Memory B cell (primary cell): ENCODE measurements at regions not wholly inside any gene's neighbourhood (a gene's known extent, or its start where the extent isn't known, plus 50 kb on each side); places are given as distances from the start of the nearest gene placed in this dataset.
A peak's percentile ranks its signal among the peaks of the same experiment; 100 is the strongest.
"Not testable (repeated sequence)": the region's sequence is repeated elsewhere in the genome, so short reads cannot be mapped to it uniquely, and the experiment has no call there.

Experiments used
- ATAC-seq: fragments of 150-1000 bp; cut with Tn5 transposase; 2 replicates; pipeline ENCODE4 v1.10.0; 2021; ENCODE audit warnings: low read depth, mild to moderate bottlenecking, moderate library complexity
- DNase-seq, 2 donors: peaks; one replicate each; pipeline ENCODE4 v3.0.0; 2022; ENCODE audit warnings: low spot score in 2 of 2
- H3K27ac Mint-ChIP-seq: one replicate; pipeline ENCODE4 v1.8.0; 2022; ENCODE audit warnings: mild to moderate bottlenecking, moderate library complexity, mixed read lengths
- H3K27me3 Mint-ChIP-seq: one replicate; pipeline ENCODE4 v1.8.0; 2022; ENCODE audit warnings: mixed read lengths
- H3K36me3 Mint-ChIP-seq: one replicate; pipeline ENCODE4 v1.8.0; 2022; ENCODE audit warnings: mild to moderate bottlenecking, mixed read lengths
- H3K4me1 Mint-ChIP-seq: one replicate; pipeline ENCODE4 v1.8.0; 2022; ENCODE audit warnings: mixed read lengths
- H3K4me3 Mint-ChIP-seq: one replicate; pipeline ENCODE4 v1.8.0; 2022; ENCODE audit warnings: mild to moderate bottlenecking, moderate library complexity, mixed read lengths
- H3K9me3 Mint-ChIP-seq: one replicate; pipeline ENCODE4 v1.8.0; 2022; ENCODE audit warnings: mixed read lengths

DNA sequence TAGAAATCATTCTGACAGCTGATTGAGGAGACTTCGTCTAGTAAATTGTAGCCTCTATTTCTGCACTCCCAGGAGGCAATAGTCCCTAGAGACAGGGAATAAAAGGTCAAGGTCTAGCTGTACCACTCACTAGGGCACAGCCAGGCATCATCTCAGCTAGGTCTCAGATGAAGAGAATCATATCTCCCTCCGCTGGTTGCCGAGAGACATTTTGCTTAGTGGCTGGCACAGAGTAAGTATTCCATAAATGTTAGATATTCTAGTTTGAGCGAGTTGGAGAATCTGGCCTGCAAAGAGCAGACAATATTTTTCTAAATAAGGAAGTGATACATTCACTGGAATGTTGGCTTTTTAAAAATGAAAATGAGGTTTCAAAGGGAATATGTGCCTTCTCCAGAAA is 180.4 kb upstream of the ACTBL2 start:
- Mint-ChIP-seq H3K27me3 (peaks cover 2% of the 10 kb centered on the region), H3K36me3 (no peaks in the 10 kb centered on the region), H3K9me3 (peaks cover 3% of the 10 kb centered on the region), H3K4me1 (no peaks in the 10 kb centered on the region), H3K4me3 (no peak overlapping the region), H3K27ac (no peak overlapping the region)
- no peak for DNase-seq
- no peak for ATAC-seq

DNA sequence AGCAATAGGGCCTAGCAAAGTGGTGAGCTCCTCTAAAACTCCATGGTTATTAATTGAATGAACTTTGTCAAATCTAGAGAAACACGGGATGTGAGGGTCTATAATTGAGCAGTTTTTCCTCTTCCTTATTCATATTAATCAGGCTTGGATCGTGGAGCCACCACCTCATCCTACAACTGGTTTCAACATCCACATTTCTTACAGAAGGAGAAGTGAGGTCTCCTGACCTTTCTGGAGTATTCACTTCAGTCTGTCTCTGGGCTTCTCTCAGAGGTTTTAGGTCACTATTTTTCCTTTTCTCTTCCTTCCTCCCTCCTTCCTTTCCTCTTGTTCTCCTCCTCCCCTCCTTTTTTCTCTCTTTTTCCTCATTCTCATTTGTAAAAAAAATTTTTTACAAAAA is 177.3 kb upstream of the ACTBL2 start:
- H3K4me1 Mint-ChIP-seq = no peaks in the 10 kb centered on the region
- H3K9me3 Mint-ChIP-seq = peaks cover 3% of the 10 kb centered on the region
- ATAC-seq = no peak
- H3K27me3 Mint-ChIP-seq = peaks cover 8% of the 10 kb centered on the region
- no peaks in the 10 kb centered on the region for H3K36me3 Mint-ChIP-seq
- DNase-seq = no peak
- no peak overlapping the region for H3K27ac Mint-ChIP-seq
- H3K4me3 Mint-ChIP-seq = no peak overlapping the region

DNA sequence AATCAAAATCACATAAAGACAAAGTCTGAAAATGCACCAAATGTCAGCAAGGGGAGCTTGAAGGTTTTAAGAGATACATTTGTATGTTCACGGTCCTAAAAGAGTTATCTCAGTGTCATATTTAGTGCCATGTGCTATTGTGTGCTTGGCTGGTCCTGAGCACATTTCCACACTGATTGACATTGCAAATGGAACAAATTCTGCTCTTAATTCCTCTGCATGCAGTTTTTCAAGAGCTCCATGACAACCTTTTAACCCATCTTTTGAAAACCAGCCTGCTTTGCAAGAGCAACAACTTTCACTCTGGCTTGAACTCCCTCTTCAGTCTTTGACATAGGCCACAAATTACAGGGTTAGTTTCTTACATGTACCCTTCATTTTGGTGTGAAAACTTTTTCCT is 175.4 kb upstream of the ACTBL2 start:
- H3K27me3 Mint-ChIP-seq = peaks cover 8% of the 10 kb centered on the region

DNA sequence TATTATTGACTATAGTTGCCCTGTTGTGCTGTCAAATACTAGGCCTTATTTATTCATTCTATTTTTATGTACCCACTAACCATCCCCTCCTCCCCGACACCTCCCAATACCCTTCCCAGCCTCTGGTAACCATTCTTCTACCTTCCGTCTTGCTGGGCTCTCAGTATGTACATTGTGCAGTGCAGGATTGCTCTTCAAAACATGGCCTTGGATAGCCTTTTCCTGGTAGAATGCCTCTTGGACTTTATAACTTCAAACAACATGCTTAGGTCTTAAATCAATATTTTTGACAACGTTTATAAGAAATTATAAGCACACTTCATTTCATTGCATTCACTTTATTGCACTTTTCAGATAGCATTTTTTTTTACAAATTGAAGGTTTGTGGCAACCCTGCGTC is 172.6 kb upstream of the ACTBL2 start:
- Mint-ChIP-seq H3K4me1 (no peaks in the 10 kb centered on the region), H3K4me3 (no peak overlapping the region), H3K27me3 (peaks cover 8% of the 10 kb centered on the region), H3K36me3 (no peaks in the 10 kb centered on the region), H3K27ac (no peak overlapping the region), H3K9me3 (peaks cover 3% of the 10 kb centered on the region)
- DNase-seq = no peak
- ATAC-seq = no peak

More for the DNA sequence above, 175.4 kb upstream of the ACTBL2 start:
- ATAC-seq = no peak
- H3K4me1 Mint-ChIP-seq = no peaks in the 10 kb centered on the region
- no peak overlapping the region for H3K4me3 Mint-ChIP-seq
- no peaks in the 10 kb centered on the region for H3K36me3 Mint-ChIP-seq
- H3K27ac Mint-ChIP-seq = no peak overlapping the region
- DNase-seq = no peak
- H3K9me3 Mint-ChIP-seq = peaks cover 3% of the 10 kb centered on the region

DNA sequence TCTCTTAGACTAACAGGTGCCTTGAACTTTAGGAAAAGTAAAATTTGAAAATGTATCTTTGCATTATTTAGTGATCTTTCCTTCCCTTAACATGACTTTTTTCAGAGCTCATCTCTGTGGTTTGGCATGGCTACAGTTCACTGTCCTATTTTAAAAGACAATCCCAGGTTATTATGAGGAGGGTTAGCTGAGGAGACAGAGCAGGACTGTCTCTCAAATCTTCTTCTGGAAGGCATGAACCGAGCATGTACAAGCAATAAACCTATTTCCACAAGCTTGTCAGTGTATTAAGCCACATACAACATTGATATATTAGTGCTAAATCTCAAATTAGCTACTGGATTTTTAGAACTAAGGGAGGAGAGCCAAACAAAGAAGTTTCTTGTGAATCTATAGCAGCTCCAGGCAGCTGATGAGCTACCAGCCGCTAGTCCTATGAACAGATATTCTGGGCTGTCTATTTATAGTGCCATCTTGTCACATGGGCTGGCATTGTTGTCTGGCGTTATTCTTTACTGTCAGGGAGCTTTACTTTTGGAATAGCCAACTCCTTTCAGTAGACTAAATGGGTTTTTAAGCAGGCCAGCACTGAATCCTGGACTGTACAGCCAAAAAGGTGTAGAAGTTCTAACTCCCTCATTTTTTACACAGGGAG is 171.2 kb upstream of the ACTBL2 start:
- DNase-seq = no peak
- no peaks in the 10 kb centered on the region for H3K36me3 Mint-ChIP-seq
- H3K4me3 Mint-ChIP-seq = no peak overlapping the region
- peaks cover 10% of the 10 kb centered on the region for H3K27me3 Mint-ChIP-seq
- ATAC-seq = no peak
- peaks cover 2% of the 10 kb centered on the region for H3K9me3 Mint-ChIP-seq
- no peaks in the 10 kb centered on the region for H3K4me1 Mint-ChIP-seq
- no peak overlapping the region for H3K27ac Mint-ChIP-seq

DNA sequence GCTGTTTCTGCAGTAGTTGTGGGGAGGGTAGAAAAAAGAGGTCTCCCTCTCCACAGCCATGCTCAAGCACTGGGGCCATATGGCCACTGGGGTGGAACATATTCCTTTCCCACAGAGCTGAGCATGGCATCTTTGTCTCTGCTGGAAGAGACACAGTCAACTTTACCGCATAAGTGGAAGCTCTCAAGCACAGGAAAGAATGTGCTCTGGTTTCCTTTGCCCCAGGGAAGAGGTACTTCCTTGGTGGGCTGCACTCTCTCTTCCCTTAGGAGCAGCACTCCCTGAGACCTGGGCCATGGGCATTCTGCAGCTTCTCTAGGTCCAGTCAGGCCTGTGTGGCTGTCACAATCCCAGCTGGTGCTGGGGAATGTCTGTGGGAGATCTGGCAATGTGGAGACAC is 168.5 kb upstream of the ACTBL2 start:
- Mint-ChIP-seq H3K27me3 (peaks cover 10% of the 10 kb centered on the region), H3K4me1 (no peaks in the 10 kb centered on the region)

DNA sequence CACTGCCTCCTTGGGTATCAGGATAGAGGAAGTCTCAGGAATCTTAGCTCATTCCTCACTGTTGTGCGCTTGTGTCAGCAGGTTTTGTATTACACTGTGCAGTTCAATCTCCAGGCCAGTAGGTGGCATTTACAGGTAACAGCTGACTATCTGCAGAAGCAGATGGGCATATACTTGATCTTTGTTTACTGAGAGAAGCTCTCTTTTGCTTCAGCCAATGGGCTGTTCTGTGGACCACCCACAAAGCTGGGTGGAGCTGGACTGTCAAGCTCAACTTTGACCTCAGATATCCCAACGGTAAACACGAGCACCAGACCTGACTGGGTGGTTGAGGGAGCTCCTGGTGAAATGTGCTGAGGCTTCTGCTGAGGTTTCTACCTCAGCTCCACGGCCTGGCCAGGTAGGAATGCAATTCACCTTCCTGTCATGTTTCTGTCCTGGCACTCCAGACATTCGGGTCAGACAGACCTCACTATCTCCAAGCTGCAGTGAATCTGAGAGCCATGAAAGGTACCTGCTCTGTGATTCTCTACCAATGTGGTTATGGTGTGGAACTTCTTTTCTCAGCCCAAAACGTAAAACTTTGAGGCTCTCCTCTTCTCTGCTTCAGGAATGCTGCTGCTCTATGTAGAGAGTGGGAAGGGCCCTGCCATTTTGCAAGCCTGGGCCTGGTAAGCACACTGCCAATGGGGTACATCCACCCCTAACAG is 167.9 kb upstream of the ACTBL2 start:
- peaks cover 8% of the 10 kb centered on the region for H3K27me3 Mint-ChIP-seq
- no peaks in the 10 kb centered on the region for H3K36me3 Mint-ChIP-seq
- ATAC-seq (peak; percentile 34), DNase-seq (peak in 1 of 2 donors; percentile 6)
- H3K4me1 Mint-ChIP-seq = no peaks in the 10 kb centered on the region
- no peak overlapping the region for H3K27ac Mint-ChIP-seq
- H3K4me3 Mint-ChIP-seq = no peak overlapping the region
- peaks cover 2% of the 10 kb centered on the region for H3K9me3 Mint-ChIP-seq

More for the DNA sequence above, 168.5 kb upstream of the ACTBL2 start:
- H3K9me3 Mint-ChIP-seq = peaks cover 2% of the 10 kb centered on the region
- no peak overlapping the region for H3K27ac Mint-ChIP-seq
- no peak overlapping the region for H3K4me3 Mint-ChIP-seq
- no peaks in the 10 kb centered on the region for H3K36me3 Mint-ChIP-seq
- DNase-seq (no peak), ATAC-seq (no peak)

DNA sequence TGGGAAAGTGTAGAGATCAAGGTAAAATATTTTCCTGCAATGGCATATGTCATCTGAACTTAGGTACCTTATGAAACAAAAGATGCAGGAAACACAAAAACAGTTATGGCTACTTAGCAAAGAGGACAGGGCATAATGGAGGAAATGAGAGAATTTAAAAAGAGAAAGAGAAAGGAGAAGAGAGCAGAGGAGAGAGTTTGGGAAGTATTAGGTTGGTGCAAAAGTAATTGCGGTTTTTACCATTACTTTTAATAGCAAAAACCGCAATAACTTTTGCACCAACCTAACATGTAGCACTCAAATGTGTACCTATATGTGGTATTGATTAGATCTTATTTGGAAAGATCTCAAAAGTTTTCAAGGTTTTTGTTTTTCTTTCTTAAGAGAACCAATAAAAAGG is 160.1 kb upstream of the ACTBL2 start:
- DNase-seq (no peak), ATAC-seq (no peak)
- peaks cover 2% of the 10 kb centered on the region for H3K4me1 Mint-ChIP-seq
- no peaks in the 10 kb centered on the region for H3K36me3 Mint-ChIP-seq
- no peak overlapping the region for H3K27ac Mint-ChIP-seq
- peaks cover 3% of the 10 kb centered on the region for H3K27me3 Mint-ChIP-seq
- no peaks in the 10 kb centered on the region for H3K9me3 Mint-ChIP-seq
- H3K4me3 Mint-ChIP-seq = no peak overlapping the region

DNA sequence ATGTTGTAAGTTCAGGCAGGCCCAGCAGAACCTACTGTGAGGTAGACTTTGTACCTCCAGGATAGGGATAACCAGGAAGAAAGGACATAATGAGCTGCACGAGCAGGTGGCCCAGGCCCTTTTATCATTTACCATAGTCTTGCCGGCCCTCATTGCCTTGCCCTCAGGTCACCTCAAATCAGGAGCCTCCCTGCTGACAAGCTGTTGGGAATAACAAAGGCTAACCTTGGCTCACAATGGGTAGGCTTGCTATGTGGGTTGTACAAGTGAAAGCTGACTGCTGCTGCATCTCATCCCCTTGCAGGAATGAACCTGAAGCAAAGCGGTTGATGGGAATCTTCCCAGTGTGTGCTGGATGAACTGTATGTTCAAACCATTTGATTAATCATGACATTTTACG is 159.5 kb upstream of the ACTBL2 start:
- Mint-ChIP-seq H3K4me3 (no peak overlapping the region), H3K27ac (no peak overlapping the region), H3K4me1 (peaks cover 2% of the 10 kb centered on the region), H3K36me3 (no peaks in the 10 kb centered on the region), H3K27me3 (peaks cover 3% of the 10 kb centered on the region), H3K9me3 (no peaks in the 10 kb centered on the region)
- DNase-seq = no peak
- no peak for ATAC-seq

DNA sequence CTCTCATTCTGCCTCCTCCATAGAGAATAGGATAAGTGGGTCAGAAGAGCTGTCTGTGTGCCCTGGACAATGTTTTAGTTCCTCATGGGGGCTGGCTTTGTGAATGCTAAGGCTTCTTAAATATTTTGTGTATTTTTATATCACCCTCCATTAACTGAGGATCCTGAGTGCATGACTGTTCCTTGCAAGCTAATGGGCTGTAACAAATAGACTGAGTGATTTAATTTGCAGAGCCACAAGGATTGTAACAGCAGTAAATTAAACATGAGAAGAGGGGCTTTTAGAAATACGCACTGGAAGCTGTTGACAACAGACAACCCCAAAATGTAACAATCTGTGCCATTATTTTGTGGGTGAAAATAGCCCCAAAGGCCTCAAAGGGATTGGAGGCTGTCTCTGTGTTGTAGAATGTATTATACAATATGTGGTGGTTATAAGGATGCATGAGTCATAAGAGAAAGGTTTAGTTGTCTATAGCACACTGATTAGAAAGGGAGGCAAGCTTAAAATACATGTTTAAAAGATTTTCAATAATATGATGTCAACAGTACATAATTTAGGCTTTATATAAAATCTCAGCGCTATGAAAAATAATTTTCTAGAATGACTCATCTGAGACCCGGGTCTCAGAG is 152.7 kb upstream of the ACTBL2 start:
- no peak for DNase-seq
- Mint-ChIP-seq H3K4me1 (no peaks in the 10 kb centered on the region), H3K36me3 (no peaks in the 10 kb centered on the region), H3K27me3 (peaks cover 2% of the 10 kb centered on the region), H3K9me3 (no peaks in the 10 kb centered on the region), H3K27ac (no peak overlapping the region), H3K4me3 (no peak overlapping the region)
- ATAC-seq = no peak

DNA sequence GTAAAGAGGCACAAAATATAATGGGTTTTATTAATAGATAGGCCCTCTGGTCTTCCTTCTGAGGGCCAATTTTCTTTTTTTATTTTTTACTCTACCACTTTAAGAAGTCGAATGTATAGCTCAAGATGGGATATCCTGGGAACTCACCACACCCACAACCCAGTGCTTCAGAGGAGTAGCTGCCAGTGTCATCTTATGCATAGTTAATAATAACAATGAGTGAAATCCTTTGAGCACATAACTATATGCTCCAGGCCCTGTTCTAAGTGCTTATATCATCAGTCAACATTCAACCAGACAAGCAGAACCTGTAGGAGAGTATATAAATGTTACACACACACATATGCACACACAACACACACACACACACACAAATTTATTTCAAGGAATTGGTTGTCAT is 150.3 kb upstream of the ACTBL2 start:
- peaks cover 2% of the 10 kb centered on the region for H3K27me3 Mint-ChIP-seq
- H3K9me3 Mint-ChIP-seq = no peaks in the 10 kb centered on the region
- H3K4me1 Mint-ChIP-seq = no peaks in the 10 kb centered on the region
- ATAC-seq (no peak), DNase-seq (no peak)
- H3K4me3 Mint-ChIP-seq = no peak overlapping the region
- no peaks in the 10 kb centered on the region for H3K36me3 Mint-ChIP-seq
- H3K27ac Mint-ChIP-seq = no peak overlapping the region

DNA sequence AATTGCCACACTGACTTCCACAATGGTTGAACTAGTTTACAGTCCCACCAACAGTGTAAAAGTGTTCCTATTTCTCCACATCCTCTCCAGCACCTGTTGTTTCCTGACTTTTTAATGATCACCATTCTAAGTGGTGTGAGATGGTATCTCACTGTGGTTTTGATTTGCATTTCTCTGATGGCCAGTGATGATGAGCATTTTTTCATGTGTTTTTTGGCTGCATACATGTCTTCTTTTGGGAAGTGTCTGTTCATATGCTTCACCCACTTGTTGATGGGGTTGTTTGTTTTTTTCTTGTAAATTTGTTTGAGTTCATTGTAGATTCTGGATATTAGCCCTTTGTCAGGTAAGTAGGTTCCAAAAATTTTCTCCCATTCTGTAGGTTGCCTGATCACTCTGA is 148.5 kb upstream of the ACTBL2 start:
- ATAC-seq, H3K4me1 Mint-ChIP-seq, H3K36me3 Mint-ChIP-seq, DNase-seq, H3K9me3 Mint-ChIP-seq, H3K4me3 Mint-ChIP-seq, H3K27ac Mint-ChIP-seq, H3K27me3 Mint-ChIP-seq: not testable (repeated sequence)

DNA sequence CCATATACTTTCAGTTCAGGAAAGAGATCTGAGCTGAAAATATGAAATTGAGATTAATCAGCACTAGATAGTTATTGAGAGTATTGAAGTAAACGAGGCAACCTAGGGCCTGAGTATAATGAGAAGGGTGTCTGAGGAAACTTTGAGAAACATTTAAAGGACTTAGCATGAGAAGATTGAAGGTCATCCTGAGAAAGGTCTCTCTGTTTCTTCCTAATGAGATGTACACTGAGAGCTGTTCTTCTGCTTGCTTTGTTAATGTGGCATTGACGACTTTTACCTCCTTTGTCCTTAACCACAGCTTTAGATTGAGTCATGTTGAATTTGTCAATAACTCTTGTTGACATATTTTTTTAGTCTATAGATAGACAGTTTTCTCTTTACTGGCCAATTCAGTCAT is 145.1 kb upstream of the ACTBL2 start:
- DNase-seq (no peak), ATAC-seq (no peak)
- H3K36me3 Mint-ChIP-seq = no peaks in the 10 kb centered on the region
- peaks cover 2% of the 10 kb centered on the region for H3K27me3 Mint-ChIP-seq
- no peak overlapping the region for H3K4me3 Mint-ChIP-seq
- H3K9me3 Mint-ChIP-seq = no peaks in the 10 kb centered on the region
- H3K27ac Mint-ChIP-seq = no peak overlapping the region
- H3K4me1 Mint-ChIP-seq = no peaks in the 10 kb centered on the region

DNA sequence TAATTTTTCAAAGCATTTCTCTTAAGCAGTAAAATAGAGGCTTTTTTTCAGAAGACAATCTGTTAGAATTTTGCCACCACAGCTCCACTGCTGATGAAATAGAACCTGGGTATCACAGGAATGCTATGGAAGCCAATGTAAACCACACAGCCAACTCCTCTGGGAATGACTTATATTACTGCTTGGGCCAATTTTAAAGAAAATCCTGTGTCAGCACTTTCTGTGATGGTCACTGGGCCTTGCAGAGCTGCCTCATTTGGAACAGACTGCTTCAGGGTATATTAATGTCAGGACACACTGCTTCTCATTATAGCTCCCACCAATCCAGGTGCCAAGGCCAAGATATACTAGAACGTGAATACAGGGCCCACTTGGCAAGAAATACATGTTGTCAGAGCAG is 144.1 kb upstream of the ACTBL2 start:
- ATAC-seq = no peak
- H3K4me1 Mint-ChIP-seq = no peaks in the 10 kb centered on the region
- no peak overlapping the region for H3K4me3 Mint-ChIP-seq
- no peak for DNase-seq
- no peaks in the 10 kb centered on the region for H3K9me3 Mint-ChIP-seq
- no peak overlapping the region for H3K27ac Mint-ChIP-seq
- peaks cover 2% of the 10 kb centered on the region for H3K27me3 Mint-ChIP-seq
- H3K36me3 Mint-ChIP-seq = no peaks in the 10 kb centered on the region
